Heart left ventricle (tissue), 13 donors: ENCODE measurements at regions not wholly inside any gene's neighbourhood (a gene's known extent, or its start where the extent isn't known, plus 50 kb on each side); places are given as distances from the start of the nearest gene placed in this dataset.

Experiments
- POLR2A ChIP-seq, 2 donors: fragments of 450-650 bp; IDR thresholded peaks; one replicate each; pipeline ENCODE4 v1.6.1; 2017; ENCODE audit warnings: antibody characterized with exemption in 2 of 2, mild to moderate bottlenecking in 2 of 2, moderate library complexity in 2 of 2
- TF ChIP-seq, protein P1 (sequence below), 12 donors: fragments of 200-600 bp; sonication (generic) in 4 of 12; IDR thresholded peaks; one replicate each; pipeline versions ENCODE4 v1.5.0 to v1.8.0; 2018 to 2022; ENCODE audit warnings: antibody characterized with exemption in 12 of 12, mild to moderate bottlenecking in 5 of 12
- donor health status: ischemic (EF 13 %, LVEDD 7.1; RV severe dilation, severe dysfunction).
- donor health status: DM: no; HTN: yes; CAD: no.
- donor health status: DM: no; HTN: no; CAD: no.
- donor health status: ischemic (EF 25% LVEDD 6.9; RV normal size, moderate dysfunction).
- donor health status: ischemic (EF 25% LVEDD 5.7; RV mildly dilated, moderate dysfunction).
- donor health status: ischemic (EF 35%, LVEDD 5.7; RV mildly dilated, moderate dysfunction).
- donor health status: nonischemic (EF 11% LVEDD 7.7; RV severe dilation, severe dysfunction).
- donor health status: DM: yes; HTN: yes; CAD: no.
- donor health status: PGD.
- donor health status: ischemic (EF 29% LVEDD 5.4; RV normal size, mild dysfunction).
- donor health status: nonischemic (EF 23%, LVEDD 6.1; RV moderate dilation, normal function).

DNA sequence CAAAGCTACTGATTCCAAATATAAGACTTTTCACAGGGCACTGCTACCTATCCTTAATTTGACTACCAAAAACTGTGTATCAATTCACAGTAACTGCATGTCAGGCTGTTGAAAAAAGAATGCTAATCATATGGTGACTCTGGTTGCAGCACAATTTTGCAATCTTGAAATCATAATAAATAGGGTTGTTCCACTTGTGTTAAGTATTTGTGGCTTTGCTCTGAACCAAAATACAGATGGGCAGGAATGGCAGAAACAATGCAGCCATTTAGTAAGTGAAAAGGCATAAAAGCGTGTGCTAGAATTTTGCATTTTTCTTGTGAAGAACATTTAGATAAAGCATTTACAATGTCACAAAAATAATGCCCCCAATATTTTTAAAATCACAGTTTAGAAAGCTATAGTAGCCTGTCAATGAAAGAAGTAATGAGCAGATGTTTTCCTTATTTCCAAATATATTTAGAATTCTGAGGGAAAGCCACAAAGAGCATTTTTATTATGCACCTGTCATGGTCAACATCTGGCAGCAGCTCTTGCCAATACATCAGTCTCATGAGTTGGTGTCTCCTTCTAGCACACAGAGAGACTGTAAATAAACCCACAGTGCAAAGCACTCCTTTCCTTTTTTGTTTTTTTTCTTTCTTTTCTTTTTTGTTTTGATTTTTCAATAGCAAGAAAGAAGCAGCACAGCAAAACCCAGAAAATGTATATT lies 54.8 kb upstream of the PAM start:
- TF ChIP-seq, protein P1, sequence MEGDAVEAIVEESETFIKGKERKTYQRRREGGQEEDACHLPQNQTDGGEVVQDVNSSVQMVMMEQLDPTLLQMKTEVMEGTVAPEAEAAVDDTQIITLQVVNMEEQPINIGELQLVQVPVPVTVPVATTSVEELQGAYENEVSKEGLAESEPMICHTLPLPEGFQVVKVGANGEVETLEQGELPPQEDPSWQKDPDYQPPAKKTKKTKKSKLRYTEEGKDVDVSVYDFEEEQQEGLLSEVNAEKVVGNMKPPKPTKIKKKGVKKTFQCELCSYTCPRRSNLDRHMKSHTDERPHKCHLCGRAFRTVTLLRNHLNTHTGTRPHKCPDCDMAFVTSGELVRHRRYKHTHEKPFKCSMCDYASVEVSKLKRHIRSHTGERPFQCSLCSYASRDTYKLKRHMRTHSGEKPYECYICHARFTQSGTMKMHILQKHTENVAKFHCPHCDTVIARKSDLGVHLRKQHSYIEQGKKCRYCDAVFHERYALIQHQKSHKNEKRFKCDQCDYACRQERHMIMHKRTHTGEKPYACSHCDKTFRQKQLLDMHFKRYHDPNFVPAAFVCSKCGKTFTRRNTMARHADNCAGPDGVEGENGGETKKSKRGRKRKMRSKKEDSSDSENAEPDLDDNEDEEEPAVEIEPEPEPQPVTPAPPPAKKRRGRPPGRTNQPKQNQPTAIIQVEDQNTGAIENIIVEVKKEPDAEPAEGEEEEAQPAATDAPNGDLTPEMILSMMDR (IDR thresholded peaks at IDR 0.05): no peak
- no peak for TF ChIP-seq POLR2A (IDR thresholded peaks at IDR 0.05)
